H9 (cell line): ENCODE measurements at regions not wholly inside any gene's neighbourhood (a gene's known extent, or its start where the extent isn't known, plus 50 kb on each side); places are given as distances from the start of the nearest gene placed in this dataset.

ENCODE experiments used
- DNase-seq: peaks from one replicate; pipeline ENCODE4 v3.0.0-alpha.2; 2017
- H2AFZ ChIP-seq: one replicate; pipeline ENCODE4 v1.6.1; 2013; ENCODE audit warnings: mild to moderate bottlenecking, low read length, control low read depth, moderate library complexity
- H2AK5ac ChIP-seq: 2 replicates; pipeline ENCODE4 v1.6.1; 2013; ENCODE audit warnings: low read length, control low read depth, mixed read lengths; ENCODE audit not compliant: insufficient read length
- H2BK120ac ChIP-seq: one replicate; pipeline ENCODE4 v1.6.1; 2013; ENCODE audit warnings: low read depth, mild to moderate bottlenecking, low read length, control low read depth, inconsistent platforms; ENCODE audit not compliant: poor library complexity, severe bottlenecking
- H2BK12ac ChIP-seq: 2 replicates; pipeline ENCODE4 v1.6.1; 2013; ENCODE audit warnings: low read length, control low read depth, mixed read lengths, low read depth; ENCODE audit not compliant: insufficient read length
- H2BK15ac ChIP-seq: 2 replicates; pipeline ENCODE4 v1.6.1; 2013; ENCODE audit warnings: low read depth, low read length, control low read depth
- H2BK20ac ChIP-seq: one replicate; pipeline ENCODE4 v1.6.1; 2013; ENCODE audit warnings: low read depth, mild to moderate bottlenecking, low read length, control low read depth, inconsistent platforms; ENCODE audit not compliant: poor library complexity, severe bottlenecking
- H2BK5ac ChIP-seq: 2 replicates; pipeline ENCODE4 v1.6.1; 2013; ENCODE audit warnings: low read length, control low read depth, mixed read lengths; ENCODE audit not compliant: insufficient read length
- H3K14ac ChIP-seq: 2 replicates; pipeline ENCODE4 v1.6.1; 2013; ENCODE audit warnings: low read length, control low read depth; ENCODE audit not compliant: insufficient read depth
- H3K18ac ChIP-seq: 2 replicates; pipeline ENCODE4 v1.6.1; 2013; ENCODE audit warnings: low read depth, mild to moderate bottlenecking, mixed read lengths, low read length, control low read depth; ENCODE audit not compliant: insufficient read length
- H3K23ac ChIP-seq: 2 replicates; pipeline ENCODE4 v1.6.1; 2013; ENCODE audit warnings: low read length, control low read depth, mixed read lengths, low read depth; ENCODE audit not compliant: insufficient read length
- H3K23me2 ChIP-seq: 2 replicates; pipeline ENCODE4 v1.6.1; 2013; ENCODE audit warnings: low read depth, mild to moderate bottlenecking, mixed read lengths, low read length, control low read depth; ENCODE audit not compliant: insufficient read length, poor library complexity, severe bottlenecking
- H3K27ac ChIP-seq: 2 replicates; pipeline ENCODE4 v1.5.1; 2013; ENCODE audit warnings: low read length, control low read depth, mixed read lengths, low read depth; ENCODE audit not compliant: insufficient read length
- H3K27me3 ChIP-seq: 2 replicates; pipeline ENCODE4 v1.6.1; 2013; ENCODE audit warnings: low read length, control low read depth, inconsistent platforms; ENCODE audit not compliant: insufficient read depth
- H3K4ac ChIP-seq: 2 replicates; pipeline ENCODE4 v1.6.1; 2013; ENCODE audit warnings: low read depth, mild to moderate bottlenecking, control low read depth, inconsistent platforms, low read length, moderate library complexity
- H3K4me1 ChIP-seq: 2 replicates; pipeline ENCODE4 v1.6.1; 2013; ENCODE audit warnings: low read length, control low read depth, inconsistent platforms; ENCODE audit not compliant: insufficient read depth
- H3K4me2 ChIP-seq: 2 replicates; pipeline ENCODE4 v1.6.1; 2013; ENCODE audit warnings: low read length, control low read depth, mixed read lengths; ENCODE audit not compliant: insufficient read length, insufficient read depth
- H3K56ac ChIP-seq: 2 replicates; pipeline ENCODE4 v1.6.1; 2013; ENCODE audit warnings: low read depth, mild to moderate bottlenecking, mixed read lengths, low read length, control low read depth; ENCODE audit not compliant: insufficient read length
- H3K79me1 ChIP-seq: 2 replicates; pipeline ENCODE4 v1.6.1; 2013; ENCODE audit warnings: low read depth, mild to moderate bottlenecking, moderate library complexity, low read length, control low read depth, inconsistent platforms; ENCODE audit not compliant: insufficient read depth, poor library complexity, severe bottlenecking
- H3K79me2 ChIP-seq: 2 replicates; pipeline ENCODE4 v1.6.1; 2013; ENCODE audit warnings: low read length, control low read depth, inconsistent platforms; ENCODE audit not compliant: insufficient read depth
- H3K9ac ChIP-seq: 2 replicates; pipeline ENCODE4 v1.6.1; 2013; ENCODE audit warnings: low read length, control low read depth, mixed read lengths; ENCODE audit not compliant: insufficient read length; ENCODE audit errors: extremely low read depth
- H3K9me3 ChIP-seq: one replicate; pipeline ENCODE4 v1.6.1; 2013; ENCODE audit warnings: low read depth, low read length, inconsistent platforms; ENCODE audit not compliant: control insufficient read depth
- H3T11ph ChIP-seq: one replicate; pipeline ENCODE4 v1.6.1; 2013; ENCODE audit warnings: mild to moderate bottlenecking, low read length, control low read depth, inconsistent platforms
- H4K20me1 ChIP-seq: one replicate; pipeline ENCODE4 v1.6.1; 2013; ENCODE audit not compliant: control insufficient read depth, insufficient read length, insufficient read depth
- H4K5ac ChIP-seq: 2 replicates; pipeline ENCODE4 v1.6.1; 2013; ENCODE audit warnings: low read depth, mild to moderate bottlenecking, mixed read lengths, low read length, control low read depth; ENCODE audit not compliant: insufficient read length
- H4K8ac ChIP-seq: replicated peaks from 2 replicates; pipeline ENCODE4 v1.6.1; 2013; ENCODE audit warnings: low read length, control low read depth, mixed read lengths, low read depth; ENCODE audit not compliant: insufficient read length
- H4K91ac ChIP-seq: 2 replicates; pipeline ENCODE4 v1.6.1; 2013; ENCODE audit warnings: low read depth, mild to moderate bottlenecking, moderate library complexity, mixed read lengths, low read length, control low read depth; ENCODE audit not compliant: insufficient read length
- H3K27ac Mint-ChIP-seq, 3 experiments: 2 replicates in 2 of 3; 3 replicates in 1 of 3; pipeline ENCODE4 v1.8.0; 2020 to 2021; ENCODE audit warnings: mixed read lengths in 3 of 3, mild to moderate bottlenecking in 1 of 3, moderate library complexity in 1 of 3
- H3K27me3 Mint-ChIP-seq: 2 replicates; pipeline ENCODE4 v1.8.0; 2021; ENCODE audit warnings: low read depth, mild to moderate bottlenecking, moderate library complexity, mixed read lengths
- H3K36me3 Mint-ChIP-seq, 3 experiments: 2 replicates in 2 of 3; 3 replicates in 1 of 3; pipeline ENCODE4 v1.8.0; 2020 to 2021; ENCODE audit warnings: low read depth in 3 of 3, mixed read lengths in 3 of 3; ENCODE audit not compliant: insufficient read depth in 1 of 3
- H3K4me1 Mint-ChIP-seq, 2 experiments: 2 replicates each; pipeline ENCODE4 v1.8.0; 2020; ENCODE audit warnings: mixed read lengths in 2 of 2
- H3K4me3 Mint-ChIP-seq, 2 experiments: 2 replicates in 1 of 2; 3 replicates in 1 of 2; pipeline ENCODE4 v1.8.0; 2020 to 2021; ENCODE audit warnings: mild to moderate bottlenecking in 2 of 2, mixed read lengths in 2 of 2, moderate library complexity in 1 of 2
- H3K9me3 Mint-ChIP-seq, 2 experiments: 2 replicates in 1 of 2; 3 replicates in 1 of 2; pipeline ENCODE4 v1.8.0; 2020; ENCODE audit warnings: mild to moderate bottlenecking in 2 of 2, mixed read lengths in 2 of 2, moderate library complexity in 1 of 2
- CTCF ChIP-seq: fragments of 200-600 bp; sonication (generic); conservative IDR thresholded peaks from 3 replicates; pipeline ENCODE4 v1.8.0; 2021; ENCODE audit warnings: antibody characterized with exemption, mild to moderate bottlenecking
- WGBS: extraction: QIAGEN DNeasy Blood & Tissue Kit; methylation state at CpG from one replicate; pipeline ENCODE4 v1.1.7; 2013; ENCODE audit warnings: missing lambda C conversion rate, low lambda C conversion rate, mixed read lengths; ENCODE audit not compliant: insufficient read length; ENCODE audit errors: extremely low coverage; 5-methylcytosine and 5-hydroxymethylcytosine counted together

- Mint-ChIP-seq H3K4me1 (peaks cover 5% of the 10 kb centered on the region in 2 experiments; a peak in 1 of 4 replicates), H3K4me3 (no peak overlapping the region), H3K36me3 (no peaks in the 10 kb centered on the region), H3K27ac (no peak overlapping the region), H3K27me3 (peaks cover 7% of the 10 kb centered on the region), H3K9me3 (no peaks in the 10 kb centered on the region)
- no peak overlapping the region for H2BK12ac ChIP-seq
- no peaks in the 10 kb centered on the region for H3K79me1 ChIP-seq
- H3K23me2 ChIP-seq = no peaks in the 10 kb centered on the region
- no peak overlapping the region for H2BK20ac ChIP-seq
- H2AFZ ChIP-seq = no peak overlapping the region
- no peak overlapping the region for H3K9ac ChIP-seq
- no peak for DNase-seq
- no peak overlapping the region for H2AK5ac ChIP-seq
- no peak overlapping the region for H3T11ph ChIP-seq
- H3K4ac ChIP-seq = no peak overlapping the region
- no peak overlapping the region for H2BK5ac ChIP-seq
- H4K5ac ChIP-seq = no peak overlapping the region
- no peaks in the 10 kb centered on the region for H3K79me2 ChIP-seq
- no peak overlapping the region for H3K27ac ChIP-seq
- H2BK15ac ChIP-seq = no peak overlapping the region
- no peak overlapping the region for H4K91ac ChIP-seq
- H3K27me3 ChIP-seq = no peaks in the 10 kb centered on the region
- no peaks in the 10 kb centered on the region for H4K20me1 ChIP-seq
- no peak for TF ChIP-seq CTCF
- H3K4me2 ChIP-seq = no peak overlapping the region
- no peak overlapping the region for H3K23ac ChIP-seq
- H3K9me3 ChIP-seq = no peaks in the 10 kb centered on the region
- no peak overlapping the region for H3K18ac ChIP-seq
- no peak overlapping the region for H4K8ac ChIP-seq
- no peak overlapping the region for H3K14ac ChIP-seq
- no peak overlapping the region for H2BK120ac ChIP-seq
- no CpG with 5 or more reads among the region's 4 CpGs for WGBS
- H3K56ac ChIP-seq = no peak overlapping the region
- no peaks in the 10 kb centered on the region for H3K4me1 ChIP-seq
Observed at GRCh38 chr12:46126050-46126727, 135.8 kb upstream of the SCAF11 start.
